IMR-90 (cell line): ENCODE measurements at regions not wholly inside any gene's neighbourhood (a gene's known extent, or its start where the extent isn't known, plus 50 kb on each side); places are given as distances from the start of the nearest gene placed in this dataset.

Experiments used
- ATAC-seq: fragments of 200-7000 bp; cut with Tn5 transposase; 2 replicates; pipeline ENCODE4 v1.9.1; 2020; ENCODE audit warnings: low read depth, mild to moderate bottlenecking, moderate library complexity
- BruUV-seq: library from RNA; stranded (reverse); fragments of 400-500 nt; replicated peaks from 2 replicates; lab custom pipeline; 2021; lab: Mats Ljungman, UMichigan
- CTCF ChIA-PET: fragments of 300-600 bp; formaldehyde crosslinking; extraction: SDS; loops from one replicate; lab custom pipeline; 2021; ENCODE audit warnings: antibody characterized with exemption; lab: Yijun Ruan, JAX
- POLR2A ChIA-PET: fragments of 300-600 bp; sonication (Branson Sonifier 250); formaldehyde crosslinking; loops from one replicate; lab custom pipeline; 2022; ENCODE audit warnings: antibody characterized with exemption; ENCODE audit not compliant: unreplicated experiment; lab: Charles Lee
- DNase-seq: peaks from one replicate; pipeline ENCODE4 v3.0.0; 2013
- H2AFZ ChIP-seq: replicated peaks from 2 replicates; pipeline ENCODE3; 2013; ENCODE audit warnings: low read length, mild to moderate bottlenecking; ENCODE audit not compliant: poor library complexity
- H2AK5ac ChIP-seq: 2 replicates; pipeline ENCODE4 v1.6.1; 2013; ENCODE audit warnings: low read depth, low read length, inconsistent platforms
- H2AK9ac ChIP-seq: replicated peaks from 2 replicates; pipeline ENCODE3; 2013; ENCODE audit warnings: mild to moderate bottlenecking, low read depth, low read length, moderate library complexity; ENCODE audit not compliant: poor library complexity
- H2BK120ac ChIP-seq: 2 replicates; pipeline ENCODE4 v1.6.1; 2013; ENCODE audit warnings: low read depth, low read length, inconsistent platforms
- H2BK15ac ChIP-seq: 3 replicates; pipeline ENCODE4 v1.6.1; 2013; ENCODE audit warnings: low read depth, low read length, inconsistent platforms
- H2BK20ac ChIP-seq: 2 replicates; pipeline ENCODE4 v1.6.1; 2013; ENCODE audit warnings: low read depth, mild to moderate bottlenecking, inconsistent platforms, low read length, moderate library complexity
- H2BK5ac ChIP-seq: 2 replicates; pipeline ENCODE4 v1.6.1; 2013; ENCODE audit warnings: mild to moderate bottlenecking, low read depth, low read length, inconsistent platforms; ENCODE audit not compliant: poor library complexity, severe bottlenecking
- H3K14ac ChIP-seq: replicated peaks from 2 replicates; pipeline ENCODE4 v1.6.1; 2013; ENCODE audit warnings: low read depth, low read length, inconsistent platforms
- H3K18ac ChIP-seq: 2 replicates; pipeline ENCODE4 v1.6.1; 2013; ENCODE audit warnings: low read depth, low read length, control low read depth
- H3K23ac ChIP-seq: 2 replicates; pipeline ENCODE4 v1.6.1; 2013; ENCODE audit warnings: low read depth, low read length, inconsistent platforms
- H3K27ac ChIP-seq: 2 replicates; pipeline ENCODE4 v1.5.1; 2013; ENCODE audit warnings: mild to moderate bottlenecking, control low read depth, low read length; ENCODE audit not compliant: insufficient read depth
- H3K27me3 ChIP-seq: 2 replicates; pipeline ENCODE4 v1.6.1; 2013; ENCODE audit warnings: low read length; ENCODE audit not compliant: control insufficient read depth, insufficient read depth
- H3K36me3 ChIP-seq: 2 replicates; pipeline ENCODE4 v1.6.1; 2013; ENCODE audit warnings: low read length, mixed read lengths; ENCODE audit not compliant: control insufficient read depth, insufficient read depth
- H3K4ac ChIP-seq: 2 replicates; pipeline ENCODE4 v1.6.1; 2013; ENCODE audit warnings: low read depth, low read length, inconsistent platforms
- H3K4me1 ChIP-seq: 2 replicates; pipeline ENCODE4 v1.6.1; 2013; ENCODE audit warnings: low read length, mixed read lengths; ENCODE audit not compliant: control insufficient read depth, insufficient read depth
- H3K4me2 ChIP-seq: 2 replicates; pipeline ENCODE4 v1.6.1; 2013; ENCODE audit warnings: low read depth, mild to moderate bottlenecking, control low read depth, low read length, moderate library complexity
- H3K4me3 ChIP-seq: 2 replicates; pipeline ENCODE4 v1.5.1; 2013; ENCODE audit warnings: low read depth, mild to moderate bottlenecking, control low read depth, low read length, moderate library complexity; ENCODE audit not compliant: insufficient read depth
- H3K56ac ChIP-seq: 2 replicates; pipeline ENCODE4 v1.6.1; 2013; ENCODE audit warnings: low read length, inconsistent platforms; ENCODE audit not compliant: insufficient read depth; ENCODE audit errors: extremely low read depth
- H3K79me1 ChIP-seq, 2 experiments: 2 replicates each; pipeline ENCODE4 v1.6.1; 2013; ENCODE audit warnings: low read length in 2 of 2, inconsistent platforms in 1 of 2, low read depth in 1 of 2
- H3K9ac ChIP-seq: 2 replicates; pipeline ENCODE4 v1.6.1; 2013; ENCODE audit warnings: low read depth, low read length, control low read depth
- H3K9me1 ChIP-seq: 2 replicates; pipeline ENCODE4 v1.6.1; 2013; ENCODE audit warnings: low read length, inconsistent platforms; ENCODE audit not compliant: insufficient read depth
- H3K9me3 ChIP-seq: 2 replicates; pipeline ENCODE4 v1.6.1; 2013; ENCODE audit warnings: low read length; ENCODE audit not compliant: control insufficient read depth, insufficient read depth
- H4K20me1 ChIP-seq: 2 replicates; pipeline ENCODE4 v1.6.1; 2013; ENCODE audit warnings: low read length, inconsistent platforms; ENCODE audit not compliant: insufficient read depth
- H4K5ac ChIP-seq: 2 replicates; pipeline ENCODE4 v1.6.1; 2013; ENCODE audit warnings: mild to moderate bottlenecking, low read depth, low read length, control low read depth
- H4K8ac ChIP-seq, 2 experiments: 2 replicates each; pipeline ENCODE4 v1.6.1; 2013; ENCODE audit warnings: low read depth in 2 of 2, low read length in 2 of 2, control low read depth in 1 of 2, inconsistent platforms in 1 of 2
- H4K91ac ChIP-seq: 2 replicates; pipeline ENCODE4 v1.6.1; 2013; ENCODE audit warnings: low read depth, low read length, inconsistent platforms; ENCODE audit not compliant: insufficient read depth
- FOS ChIP-seq: fragments of 150-350 bp; IDR thresholded peaks from 2 replicates; pipeline ENCODE4 v1.6.1; 2016; ENCODE audit warnings: low read depth, low read length
- NFE2L2 ChIP-seq: fragments of 150-350 bp; IDR thresholded peaks from 2 replicates; pipeline ENCODE4 v1.6.1; 2016; ENCODE audit warnings: low read depth, mild to moderate bottlenecking, low read length
- WGBS, 2 experiments: methylation state at CpG; one replicate each; pipeline versions ENCODE4 v1.1.5 to v1.1.7; 2013; ENCODE audit warnings: missing lambda C conversion rate in 2 of 2; ENCODE audit not compliant: insufficient read length in 1 of 2; ENCODE audit errors: extremely low coverage in 2 of 2; 5-methylcytosine and 5-hydroxymethylcytosine counted together
- dilution Hi-C: fragments of 300-500 bp; cut with HindIII; formaldehyde crosslinking; loops from one replicate; pipeline ENCODE4 v1.14.3; 2018; ENCODE audit warnings: low sequenced_read_pairs; ENCODE audit not compliant: unreplicated experiment
- in situ Hi-C: fragments of 300-500 bp; cut with MboI; formaldehyde crosslinking; loops from 3 replicates; pipeline ENCODE4 v1.14.3; 2019; ENCODE audit warnings: low sequenced_read_pairs, inconsistent platforms, mixed read lengths
- intact Hi-C: fragments of 100-400 bp; cut with micrococcal nuclease; formaldehyde crosslinking; loops from 2 replicates; pipeline ENCODE4 v1.10.0; 2022
- TF ChIP-seq, protein P1 (sequence below): fragments of 150-350 bp; IDR thresholded peaks from 2 replicates; pipeline ENCODE4 v1.6.1; 2016; ENCODE audit warnings: low read depth, mild to moderate bottlenecking, low read length, moderate library complexity, borderline replicate concordance

DNA sequence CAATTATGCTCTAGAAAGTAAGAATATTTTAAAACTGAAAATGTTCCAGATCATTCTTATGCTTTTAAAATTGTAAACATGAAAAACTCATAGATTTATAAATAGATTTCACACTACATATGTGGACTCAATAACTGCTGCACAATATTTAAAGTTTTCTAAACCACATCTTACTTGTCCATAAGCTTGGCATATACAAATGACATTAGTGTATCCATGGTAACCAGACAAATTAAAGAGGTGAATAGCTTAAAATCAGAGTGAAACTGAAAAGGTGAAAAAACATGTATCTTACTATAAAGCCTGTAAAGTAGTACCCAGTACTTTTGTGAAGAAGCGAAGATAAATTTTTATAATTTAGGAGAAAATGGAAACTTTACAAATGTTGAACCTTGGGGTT is 151.2 kb upstream of the MYO16 start:
- Histone ChIP-seq H3K9ac (no peak overlapping the region), H3K14ac (no peak overlapping the region), H3K79me1 (no peaks in the 10 kb centered on the region), H2BK15ac (no peak overlapping the region), H3K4me3 (no peak overlapping the region), H4K20me1 (no peaks in the 10 kb centered on the region), H4K8ac (no peak overlapping the region), H2BK5ac (no peak overlapping the region), H3K4me2 (no peak overlapping the region), H2BK20ac (no peak overlapping the region), H3K18ac (no peak overlapping the region), H3K36me3 (no peaks in the 10 kb centered on the region), H3K27ac (no peak overlapping the region), H3K27me3 (no peaks in the 10 kb centered on the region), H3K9me3 (no peaks in the 10 kb centered on the region), H3K56ac (no peak overlapping the region), H3K4ac (no peak overlapping the region), H4K91ac (no peak overlapping the region), H3K9me1 (no peaks in the 10 kb centered on the region), H3K4me1 (no peaks in the 10 kb centered on the region), H2AFZ (no peak overlapping the region), H2AK9ac (no peak overlapping the region), H2BK120ac (no peak overlapping the region), H4K5ac (no peak overlapping the region), H2AK5ac (no peak overlapping the region), H3K23ac (no peak overlapping the region)
- ChIA-PET POLR2A (no interaction called here), CTCF (no interaction called here)
- BruUV-seq, result no TSS peak
- intact Hi-C loops (no loop called here), in situ Hi-C loops (no loop called here), dilution Hi-C loops (no loop called here)
- no CpG with 5 or more reads among the region's 1 CpG for WGBS, 2 experiments
- ATAC-seq (no peak), DNase-seq (no peak)
- TF ChIP-seq FOS (no peak), NFE2L2 (no peak)
- TF ChIP-seq, protein P1, sequence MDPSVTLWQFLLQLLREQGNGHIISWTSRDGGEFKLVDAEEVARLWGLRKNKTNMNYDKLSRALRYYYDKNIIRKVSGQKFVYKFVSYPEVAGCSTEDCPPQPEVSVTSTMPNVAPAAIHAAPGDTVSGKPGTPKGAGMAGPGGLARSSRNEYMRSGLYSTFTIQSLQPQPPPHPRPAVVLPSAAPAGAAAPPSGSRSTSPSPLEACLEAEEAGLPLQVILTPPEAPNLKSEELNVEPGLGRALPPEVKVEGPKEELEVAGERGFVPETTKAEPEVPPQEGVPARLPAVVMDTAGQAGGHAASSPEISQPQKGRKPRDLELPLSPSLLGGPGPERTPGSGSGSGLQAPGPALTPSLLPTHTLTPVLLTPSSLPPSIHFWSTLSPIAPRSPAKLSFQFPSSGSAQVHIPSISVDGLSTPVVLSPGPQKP, result no peak
